Nephron (organoid): ENCODE measurements at regions not wholly inside any gene's neighbourhood (a gene's known extent, or its start where the extent isn't known, plus 50 kb on each side); places are given as distances from the start of the nearest gene placed in this dataset.

ENCODE experiments used
- H3K27ac Mint-ChIP-seq, 3 experiments: 2 replicates each; pipeline ENCODE4 v1.8.0; 2020; ENCODE audit warnings: mixed read lengths in 3 of 3, mild to moderate bottlenecking in 2 of 3, moderate library complexity in 1 of 3
- H3K27me3 Mint-ChIP-seq: 2 replicates; pipeline ENCODE4 v1.8.0; 2021; ENCODE audit warnings: low read depth, mild to moderate bottlenecking, moderate library complexity, mixed read lengths
- H3K36me3 Mint-ChIP-seq: 2 replicates; pipeline ENCODE4 v1.8.0; 2020; ENCODE audit warnings: low read depth, mixed read lengths
- H3K4me1 Mint-ChIP-seq: 2 replicates; pipeline ENCODE4 v1.8.0; 2020; ENCODE audit warnings: mixed read lengths
- H3K4me3 Mint-ChIP-seq, 3 experiments: 2 replicates each; pipeline ENCODE4 v1.8.0; 2020; ENCODE audit warnings: mild to moderate bottlenecking in 3 of 3, mixed read lengths in 3 of 3, moderate library complexity in 2 of 3
- H3K9me3 Mint-ChIP-seq: 2 replicates; pipeline ENCODE4 v1.8.0; 2020; ENCODE audit warnings: mixed read lengths
- TF ChIP-seq, protein P1 (sequence below), 3 experiments: fragments of 200-600 bp; sonication (generic); IDR thresholded peaks; one replicate each; pipeline ENCODE4 v1.5.0; 2021; ENCODE audit warnings: antibody characterized with exemption in 3 of 3; ENCODE audit not compliant: unreplicated experiment in 3 of 3

DNA sequence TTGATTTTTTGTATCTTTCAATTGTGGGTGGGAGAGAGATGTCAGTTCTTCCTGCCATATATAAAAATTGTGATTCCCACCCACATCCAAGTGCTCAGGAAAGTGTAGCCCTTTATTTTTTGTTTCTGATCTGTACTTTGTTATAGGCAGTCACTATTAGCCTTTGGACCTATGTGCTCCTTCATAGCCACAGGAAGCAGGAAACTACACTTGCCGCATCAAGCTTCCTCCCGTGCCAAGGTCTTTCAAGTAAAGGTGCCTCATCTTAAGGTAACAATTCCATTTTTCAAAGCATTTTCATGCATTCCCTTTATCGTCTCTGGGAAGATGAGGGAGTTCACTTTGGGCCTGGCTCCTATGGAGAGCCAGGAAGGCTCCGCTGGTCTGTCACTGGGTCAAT lies 339.0 kb downstream of the DIRAS2 start:
- H3K4me1 Mint-ChIP-seq = peaks cover 41% of the 10 kb centered on the region
- H3K27ac Mint-ChIP-seq = peak overlapping the region in 2 of 3 experiments; percentile 18 to 86
- no peak overlapping the region for H3K4me3 Mint-ChIP-seq
- H3K27me3 Mint-ChIP-seq = peaks cover 5% of the 10 kb centered on the region
- H3K36me3 Mint-ChIP-seq = no peaks in the 10 kb centered on the region
- TF ChIP-seq, protein P1, sequence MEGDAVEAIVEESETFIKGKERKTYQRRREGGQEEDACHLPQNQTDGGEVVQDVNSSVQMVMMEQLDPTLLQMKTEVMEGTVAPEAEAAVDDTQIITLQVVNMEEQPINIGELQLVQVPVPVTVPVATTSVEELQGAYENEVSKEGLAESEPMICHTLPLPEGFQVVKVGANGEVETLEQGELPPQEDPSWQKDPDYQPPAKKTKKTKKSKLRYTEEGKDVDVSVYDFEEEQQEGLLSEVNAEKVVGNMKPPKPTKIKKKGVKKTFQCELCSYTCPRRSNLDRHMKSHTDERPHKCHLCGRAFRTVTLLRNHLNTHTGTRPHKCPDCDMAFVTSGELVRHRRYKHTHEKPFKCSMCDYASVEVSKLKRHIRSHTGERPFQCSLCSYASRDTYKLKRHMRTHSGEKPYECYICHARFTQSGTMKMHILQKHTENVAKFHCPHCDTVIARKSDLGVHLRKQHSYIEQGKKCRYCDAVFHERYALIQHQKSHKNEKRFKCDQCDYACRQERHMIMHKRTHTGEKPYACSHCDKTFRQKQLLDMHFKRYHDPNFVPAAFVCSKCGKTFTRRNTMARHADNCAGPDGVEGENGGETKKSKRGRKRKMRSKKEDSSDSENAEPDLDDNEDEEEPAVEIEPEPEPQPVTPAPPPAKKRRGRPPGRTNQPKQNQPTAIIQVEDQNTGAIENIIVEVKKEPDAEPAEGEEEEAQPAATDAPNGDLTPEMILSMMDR (IDR thresholded peaks at IDR 0.05; ENCODE audit: unreplicated experiment in 3 of 3) = no peak
- H3K9me3 Mint-ChIP-seq = no peaks in the 10 kb centered on the region

DNA sequence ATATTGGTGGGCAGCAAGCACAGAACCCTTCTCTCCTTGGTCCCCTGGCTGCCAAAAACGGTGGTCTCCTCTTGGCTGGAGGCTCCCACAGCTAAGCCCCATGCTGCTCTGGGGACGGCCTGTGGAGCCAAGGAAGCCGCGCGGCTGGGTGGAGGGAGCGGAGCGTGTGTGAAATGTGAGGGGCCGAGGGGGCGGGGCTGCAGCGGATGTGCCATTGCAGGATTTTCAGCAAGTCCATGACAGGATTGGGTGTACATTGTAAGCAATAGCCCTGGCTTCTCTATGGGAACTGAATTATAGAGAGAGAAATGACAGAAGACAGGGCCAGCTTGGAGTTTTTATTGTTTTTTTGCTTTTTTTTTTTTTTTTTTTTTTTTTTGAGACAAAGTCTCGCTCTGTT lies 336.5 kb downstream of the DIRAS2 start:
- Mint-ChIP-seq H3K27ac (peak overlapping the region; percentile 32 to 83 (median 58)), H3K4me1 (peaks cover 56% of the 10 kb centered on the region), H3K9me3 (no peaks in the 10 kb centered on the region), H3K27me3 (peaks cover 3% of the 10 kb centered on the region), H3K36me3 (no peaks in the 10 kb centered on the region), H3K4me3 (no peak overlapping the region)
- TF ChIP-seq, protein P1 (IDR thresholded peaks at IDR 0.05; ENCODE audit: unreplicated experiment in 3 of 3) = no peak

DNA sequence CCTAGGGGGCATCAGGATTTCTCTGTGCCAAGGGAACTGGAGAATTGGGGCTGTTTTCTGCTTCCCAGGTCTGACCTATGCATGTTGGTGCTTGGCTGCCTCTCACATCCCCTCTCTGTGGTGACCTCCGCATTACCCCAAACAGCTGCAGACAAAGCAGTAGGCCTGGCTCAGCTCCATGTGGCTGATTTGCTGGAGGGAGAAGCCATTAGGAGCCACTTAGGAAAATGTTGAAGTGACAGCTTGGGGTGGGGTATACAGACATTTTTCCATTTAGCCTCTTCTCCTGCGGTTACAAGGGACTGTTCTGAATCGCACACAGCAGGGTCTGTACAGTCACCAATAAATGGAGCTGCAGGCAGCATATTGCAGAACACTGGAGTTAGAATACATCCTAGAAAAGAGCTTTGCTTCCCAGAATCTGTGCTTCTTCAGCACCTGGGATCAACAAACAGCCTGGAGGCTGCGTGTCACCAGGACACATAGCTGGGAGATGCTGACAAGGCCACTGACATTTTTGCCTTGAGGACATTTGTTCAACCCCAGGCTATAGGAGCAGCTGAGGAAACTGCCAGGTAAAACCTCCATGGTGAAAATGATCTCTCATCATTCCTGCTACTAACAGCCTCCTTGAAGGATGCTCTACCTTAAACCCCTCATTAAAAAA lies 335.3 kb downstream of the DIRAS2 start:
- peaks cover 54% of the 10 kb centered on the region for H3K4me1 Mint-ChIP-seq
- no peaks in the 10 kb centered on the region for H3K36me3 Mint-ChIP-seq
- peak overlapping the region; percentile 76 to 97 (median 96) for H3K27ac Mint-ChIP-seq
- H3K27me3 Mint-ChIP-seq = no peaks in the 10 kb centered on the region
- TF ChIP-seq, protein P1 (IDR thresholded peaks at IDR 0.05; ENCODE audit: unreplicated experiment in 3 of 3) = no peak
- peak overlapping the region in 1 of 3 experiments; percentile 29 for H3K4me3 Mint-ChIP-seq
- no peaks in the 10 kb centered on the region for H3K9me3 Mint-ChIP-seq

DNA sequence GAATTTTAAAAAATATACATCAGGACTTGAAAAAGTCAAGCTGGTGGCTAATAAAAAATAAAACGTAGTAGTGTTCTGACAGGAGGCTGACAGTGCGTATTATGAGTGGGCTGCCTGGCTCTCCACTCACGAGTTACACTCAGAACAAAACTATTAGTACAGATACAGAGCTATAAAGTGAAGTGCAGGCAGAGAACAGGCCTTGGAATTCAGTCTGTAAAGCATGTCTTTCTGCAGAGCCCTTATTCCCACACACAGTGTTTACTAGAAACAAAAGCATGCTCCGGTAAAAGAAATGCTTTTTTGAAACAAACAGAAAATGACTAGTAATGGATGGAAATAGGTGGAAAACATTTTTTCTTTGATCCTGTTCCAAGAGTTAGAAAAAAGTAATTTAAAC lies 334.7 kb downstream of the DIRAS2 start:
- Mint-ChIP-seq H3K27ac (peak overlapping the region; percentile 76 to 97 (median 96)), H3K27me3 (no peaks in the 10 kb centered on the region), H3K4me3 (no peak overlapping the region), H3K9me3 (no peaks in the 10 kb centered on the region), H3K36me3 (no peaks in the 10 kb centered on the region), H3K4me1 (peaks cover 48% of the 10 kb centered on the region)
- TF ChIP-seq, protein P1 (IDR thresholded peaks at IDR 0.05; ENCODE audit: unreplicated experiment in 3 of 3) = no peak

DNA sequence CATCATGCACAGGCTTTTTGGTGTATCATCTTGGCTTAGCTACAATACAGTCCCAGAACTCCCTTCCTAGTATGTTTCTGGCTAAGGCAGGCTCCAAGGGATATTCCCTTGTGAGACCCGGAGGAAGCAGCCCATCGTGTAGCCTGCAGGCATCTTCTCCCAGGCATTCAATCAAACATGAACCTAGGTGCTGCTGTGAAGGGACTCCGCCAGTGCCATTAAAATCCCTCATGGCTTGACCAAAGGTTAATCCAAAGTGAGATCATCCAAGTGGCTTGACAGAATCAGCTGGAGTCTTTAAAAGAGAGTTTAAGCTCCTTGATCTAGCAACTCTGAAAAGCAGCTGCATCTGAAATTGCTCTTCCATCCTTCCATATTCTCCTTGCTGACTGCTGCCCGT lies 333.9 kb downstream of the DIRAS2 start:
- H3K4me1 Mint-ChIP-seq = peaks cover 46% of the 10 kb centered on the region
- H3K27ac Mint-ChIP-seq = peak overlapping the region; percentile 59 to 97 (median 76)
- no peaks in the 10 kb centered on the region for H3K36me3 Mint-ChIP-seq
- no peaks in the 10 kb centered on the region for H3K9me3 Mint-ChIP-seq
- no peak overlapping the region for H3K4me3 Mint-ChIP-seq
- peaks cover 4% of the 10 kb centered on the region for H3K27me3 Mint-ChIP-seq
- TF ChIP-seq, protein P1 (IDR thresholded peaks at IDR 0.05; ENCODE audit: unreplicated experiment in 3 of 3) = no peak
